ENCODE measurements at regions not wholly inside any gene's neighbourhood (a gene's known extent, or its start where the extent isn't known, plus 50 kb on each side); places are given as distances from the start of the nearest gene placed in this dataset.

DNA sequence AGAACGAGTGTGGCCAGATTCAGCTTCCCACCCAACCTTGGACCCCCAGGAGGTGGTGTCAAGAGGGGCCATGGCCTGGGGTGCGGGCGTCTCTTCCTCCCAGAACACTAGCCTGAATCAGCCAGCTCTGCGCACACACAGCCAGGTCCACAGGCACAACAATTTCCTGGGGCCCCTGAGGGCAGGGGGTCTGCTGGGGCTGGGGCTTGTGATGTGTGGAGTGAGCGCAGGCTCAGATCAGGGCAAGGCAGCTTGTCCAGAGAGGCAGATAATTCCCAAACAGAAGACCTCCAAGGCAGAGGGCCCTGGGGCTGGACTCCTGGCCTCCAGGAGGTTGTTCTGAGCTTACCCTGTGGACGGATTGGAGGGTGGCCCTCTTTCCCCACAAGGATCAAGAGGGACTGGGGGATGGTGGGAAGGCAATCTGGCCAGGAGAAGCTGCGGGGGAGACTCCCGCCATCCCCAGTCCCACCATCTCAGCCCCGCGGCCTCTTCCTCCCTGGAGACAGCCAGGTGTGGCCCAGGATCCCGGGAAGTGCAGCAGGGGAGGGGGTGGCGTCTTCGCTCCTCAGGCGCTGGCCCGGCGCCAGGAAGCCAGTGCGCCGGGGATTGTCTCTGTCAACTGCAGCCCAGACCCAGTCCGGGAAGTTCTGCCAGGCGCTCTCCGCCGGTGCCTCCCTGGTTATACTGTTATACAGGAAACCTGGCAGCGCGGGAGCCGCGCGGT lies 52.0 kb upstream of the AMZ2 start:
- Histone ChIP-seq H4K20me1 (ENCODE audit: low read length) (no peaks in the 10 kb centered on the region), H3K9me2 (replicated peaks; ENCODE audit: low read length) (no peaks in the 10 kb centered on the region), H3K27me3 (ENCODE audit: low read length) (peaks cover 61% of the 10 kb centered on the region), H3K79me2 (ENCODE audit: low read length) (no peaks in the 10 kb centered on the region), H3K4me3 (ENCODE audit: low read length) (peak overlapping the region; percentile 55), H3K9ac (ENCODE audit: low read length) (no peak overlapping the region), H3K27ac (ENCODE audit: low read length) (no peak overlapping the region), H3K36me3 (ENCODE audit: low read depth, low read length) (no peaks in the 10 kb centered on the region), H3K9me3 (ENCODE audit: low read length) (no peaks in the 10 kb centered on the region), H3K4me1 (ENCODE audit: insufficient read depth, low read length) (peaks cover 28% of the 10 kb centered on the region), H2AFZ (ENCODE audit: low read length) (peak overlapping the region; percentile 44; the same call in 1 of the 2 replicates), H3K4me2 (ENCODE audit: low read length) (peak overlapping the region; percentile 82), H3F3A (ENCODE audit: low read length, unreplicated experiment) (no peaks in the 10 kb centered on the region)
- DNase-seq (peak; percentile 27), ATAC-seq (no peak)
- intact Hi-C loops (cut with micrococcal nuclease): loop anchor here (10.0 kb wide), 1 partner anchor 131 kb away; no protein-coding TSS in a partner anchor
- ChIA-PET CTCF (no interaction called here), POLR2A (ENCODE audit: unreplicated experiment) (interaction anchor here (0.6 kb wide), 1 partner anchor 39 kb away, joined by 4 read pairs; no protein-coding TSS in a partner anchor)
- TF ChIP-seq, protein P1, sequence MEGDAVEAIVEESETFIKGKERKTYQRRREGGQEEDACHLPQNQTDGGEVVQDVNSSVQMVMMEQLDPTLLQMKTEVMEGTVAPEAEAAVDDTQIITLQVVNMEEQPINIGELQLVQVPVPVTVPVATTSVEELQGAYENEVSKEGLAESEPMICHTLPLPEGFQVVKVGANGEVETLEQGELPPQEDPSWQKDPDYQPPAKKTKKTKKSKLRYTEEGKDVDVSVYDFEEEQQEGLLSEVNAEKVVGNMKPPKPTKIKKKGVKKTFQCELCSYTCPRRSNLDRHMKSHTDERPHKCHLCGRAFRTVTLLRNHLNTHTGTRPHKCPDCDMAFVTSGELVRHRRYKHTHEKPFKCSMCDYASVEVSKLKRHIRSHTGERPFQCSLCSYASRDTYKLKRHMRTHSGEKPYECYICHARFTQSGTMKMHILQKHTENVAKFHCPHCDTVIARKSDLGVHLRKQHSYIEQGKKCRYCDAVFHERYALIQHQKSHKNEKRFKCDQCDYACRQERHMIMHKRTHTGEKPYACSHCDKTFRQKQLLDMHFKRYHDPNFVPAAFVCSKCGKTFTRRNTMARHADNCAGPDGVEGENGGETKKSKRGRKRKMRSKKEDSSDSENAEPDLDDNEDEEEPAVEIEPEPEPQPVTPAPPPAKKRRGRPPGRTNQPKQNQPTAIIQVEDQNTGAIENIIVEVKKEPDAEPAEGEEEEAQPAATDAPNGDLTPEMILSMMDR (conservative IDR thresholded peaks at IDR 0.05; ENCODE audit: low read depth, low read length): no peak
- no peak for TF ChIP-seq EZH2phosphoT487 (IDR thresholded peaks at IDR 0.05; ENCODE audit: borderline replicate concordance, low read length)
- TF ChIP-seq EZH2 (IDR thresholded peaks at IDR 0.05; ENCODE audit: low read length, unreplicated experiment): no peak
- no TSS peak for BruUV-seq (replicated peaks)

DNA sequence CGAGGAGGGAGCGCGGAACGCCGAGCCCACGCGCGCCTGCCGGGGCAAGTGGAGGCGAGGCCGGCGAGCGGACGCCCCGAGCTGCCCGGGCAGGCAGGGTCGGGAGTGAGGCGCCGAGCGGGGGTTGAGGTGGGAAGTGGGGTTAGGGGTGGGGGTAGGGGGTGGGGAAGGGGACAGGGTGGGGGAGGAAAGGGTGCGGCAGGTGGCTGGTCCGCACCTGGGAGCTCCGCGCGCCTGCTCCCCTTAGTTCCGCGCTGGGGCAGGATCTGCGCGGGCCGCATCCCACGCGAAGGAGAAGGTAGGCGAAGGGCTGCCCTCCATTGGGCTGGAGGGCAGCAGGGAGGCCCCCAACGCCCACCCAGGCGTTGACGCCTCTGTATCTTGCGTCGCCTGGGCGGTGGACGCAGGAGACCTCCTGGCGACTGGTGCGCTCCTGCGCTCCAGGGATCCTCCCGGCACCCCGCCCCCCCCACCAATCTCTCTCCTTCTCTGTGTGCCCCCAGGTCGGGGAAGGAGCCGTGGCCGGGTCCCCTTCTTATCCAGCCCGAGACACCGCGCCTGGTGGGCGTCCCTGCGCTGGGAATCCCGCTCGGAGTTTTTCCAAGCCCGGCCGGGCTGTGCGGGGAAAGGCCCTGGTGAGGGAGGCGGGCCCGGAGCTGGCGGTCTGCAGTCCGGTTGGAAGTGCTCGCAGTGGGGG lies 51.3 kb upstream of the AMZ2 start:
- no peaks in the 10 kb centered on the region for H3K79me2 ChIP-seq (ENCODE audit: low read length)
- H4K20me1 ChIP-seq (ENCODE audit: low read length): no peaks in the 10 kb centered on the region
- peak overlapping the region; percentile 60 for H3K4me3 ChIP-seq (ENCODE audit: low read length)
- H3F3A ChIP-seq (ENCODE audit: low read length, unreplicated experiment): no peaks in the 10 kb centered on the region
- TF ChIP-seq, protein P1 (conservative IDR thresholded peaks at IDR 0.05; ENCODE audit: low read depth, low read length): no peak
- TF ChIP-seq EZH2 (IDR thresholded peaks at IDR 0.05; ENCODE audit: low read length, unreplicated experiment): peak; percentile 68
- no peak overlapping the region for H3K27ac ChIP-seq (ENCODE audit: low read length)
- H3K9me3 ChIP-seq (ENCODE audit: low read length): no peaks in the 10 kb centered on the region
- no peaks in the 10 kb centered on the region for H3K36me3 ChIP-seq (ENCODE audit: low read depth, low read length)
- peaks cover 60% of the 10 kb centered on the region for H3K27me3 ChIP-seq (ENCODE audit: low read length)
- ChIA-PET POLR2A (ENCODE audit: unreplicated experiment) (no interaction called here), CTCF (no interaction called here)
- peak overlapping the region; percentile 75 for H2AFZ ChIP-seq (ENCODE audit: low read length)
- no TSS peak for BruUV-seq (replicated peaks)
- ATAC-seq (no peak), DNase-seq (no peak)
- intact Hi-C loops (cut with micrococcal nuclease): loop anchor here (10.0 kb wide), 1 partner anchor 132 kb away; no protein-coding TSS in a partner anchor
- peaks cover 28% of the 10 kb centered on the region for H3K4me1 ChIP-seq (ENCODE audit: insufficient read depth, low read length)
- no peak overlapping the region for H3K9ac ChIP-seq (ENCODE audit: low read length)
- H3K4me2 ChIP-seq (ENCODE audit: low read length): peak overlapping the region; percentile 82
- H3K9me2 ChIP-seq (replicated peaks; ENCODE audit: low read length): no peaks in the 10 kb centered on the region
